Keratinocyte (primary cell): ENCODE measurements at regions not wholly inside any gene's neighbourhood (a gene's known extent, or its start where the extent isn't known, plus 50 kb on each side); places are given as distances from the start of the nearest gene placed in this dataset.

Experiments used
- DNase-seq: peaks from one replicate; pipeline ENCODE4 v3.0.0-alpha.2; 2011; ENCODE audit warnings: low read depth, missing footprints, low spot score
- FAIRE-seq: peaks from 2 replicates; lab custom pipeline; 2011; peaks lifted over from hg19 to GRCh38; lab: Jason Lieb, UNC
- H2AFZ ChIP-seq: 2 replicates; pipeline ENCODE4 v1.6.0; 2012; ENCODE audit warnings: low read length, control low read depth, inconsistent platforms; ENCODE audit not compliant: control insufficient read depth
- H3K27ac ChIP-seq: 2 replicates; pipeline ENCODE4 v1.5.1; 2011; ENCODE audit warnings: low read length; ENCODE audit not compliant: control insufficient read depth, insufficient read depth
- H3K27me3 ChIP-seq: 3 replicates; pipeline ENCODE4 v1.6.0; 2011; ENCODE audit warnings: low read length; ENCODE audit not compliant: control insufficient read depth, insufficient read depth; ENCODE audit errors: extremely low read depth
- H3K36me3 ChIP-seq, 2 experiments: 2 replicates in 1 of 2; 3 replicates in 1 of 2; pipeline ENCODE4 v1.5.1; 2011; ENCODE audit warnings: low read length in 2 of 2, mild to moderate bottlenecking in 1 of 2; ENCODE audit not compliant: control insufficient read depth in 2 of 2, insufficient read depth in 2 of 2; ENCODE audit errors: extremely low read depth in 1 of 2
- H3K4me1 ChIP-seq: 3 replicates; pipeline ENCODE4 v1.5.1; 2011; ENCODE audit warnings: low read length; ENCODE audit not compliant: control insufficient read depth, insufficient read depth; ENCODE audit errors: extremely low read depth
- H3K4me2 ChIP-seq: 3 replicates; pipeline ENCODE4 v1.6.0; 2011; ENCODE audit warnings: low read depth, low read length; ENCODE audit not compliant: control insufficient read depth, insufficient read depth; ENCODE audit errors: extremely low read depth
- H3K4me3 ChIP-seq, 3 experiments: fragments of 200-600 bp in 1 of 3; sonication (generic) in 1 of 3; 2 replicates in 2 of 3; 3 replicates in 1 of 3; pipeline ENCODE4 v1.5.1; 2011 to 2016; ENCODE audit warnings: low read length in 3 of 3, mild to moderate bottlenecking in 3 of 3, control low read depth in 2 of 3, inconsistent platforms in 1 of 3, low read depth in 1 of 3, mixed read lengths in 1 of 3, mixed run types in 1 of 3, moderate library complexity in 1 of 3; ENCODE audit not compliant: control insufficient read depth in 2 of 3, insufficient read depth in 2 of 3; ENCODE audit errors: extremely low read depth in 1 of 3
- H3K79me2 ChIP-seq: 2 replicates; pipeline ENCODE4 v1.6.0; 2012; ENCODE audit warnings: low read length; ENCODE audit not compliant: control insufficient read depth, insufficient read depth
- H3K9ac ChIP-seq: 3 replicates; pipeline ENCODE4 v1.6.0; 2011; ENCODE audit warnings: low read length; ENCODE audit not compliant: control insufficient read depth, insufficient read depth; ENCODE audit errors: extremely low read depth
- H3K9me1 ChIP-seq: 3 replicates; pipeline ENCODE4 v1.6.0; 2011; ENCODE audit warnings: low read length; ENCODE audit not compliant: control insufficient read depth, insufficient read depth; ENCODE audit errors: extremely low read depth
- H3K9me3 ChIP-seq: 2 replicates; pipeline ENCODE4 v1.5.1; 2012; ENCODE audit warnings: low read depth, low read length; ENCODE audit not compliant: control insufficient read depth
- H4K20me1 ChIP-seq: 3 replicates; pipeline ENCODE4 v1.6.0; 2011; ENCODE audit warnings: low read length; ENCODE audit not compliant: control insufficient read depth, insufficient read depth; ENCODE audit errors: extremely low read depth
- EZH2 ChIP-seq: IDR thresholded peaks from one replicate; pipeline ENCODE4 v1.6.1; 2012; ENCODE audit warnings: inconsistent platforms, mild to moderate bottlenecking, low read length, moderate library complexity
- dilution Hi-C: fragments of 300-500 bp; cut with MboI; formaldehyde crosslinking; loops from one replicate; pipeline ENCODE4 v1.7.0; 2020; ENCODE audit warnings: low sequenced_read_pairs; ENCODE audit not compliant: extremely low pct_ligation_motif_present
- TF ChIP-seq, protein P1 (sequence below), 3 experiments: IDR thresholded peaks in 1 of 3; conservative IDR thresholded peaks in 1 of 3; optimal IDR thresholded peaks in 1 of 3; 2 replicates in 2 of 3; 3 replicates in 1 of 3; pipeline versions ENCODE3 to v1.5.1; 2011; ENCODE audit warnings: low read length in 3 of 3, mild to moderate bottlenecking in 3 of 3, moderate library complexity in 2 of 3, control low read depth in 1 of 3, inconsistent platforms in 1 of 3; ENCODE audit not compliant: insufficient read depth in 2 of 3; ENCODE audit errors: extremely low read depth in 1 of 3

DNA sequence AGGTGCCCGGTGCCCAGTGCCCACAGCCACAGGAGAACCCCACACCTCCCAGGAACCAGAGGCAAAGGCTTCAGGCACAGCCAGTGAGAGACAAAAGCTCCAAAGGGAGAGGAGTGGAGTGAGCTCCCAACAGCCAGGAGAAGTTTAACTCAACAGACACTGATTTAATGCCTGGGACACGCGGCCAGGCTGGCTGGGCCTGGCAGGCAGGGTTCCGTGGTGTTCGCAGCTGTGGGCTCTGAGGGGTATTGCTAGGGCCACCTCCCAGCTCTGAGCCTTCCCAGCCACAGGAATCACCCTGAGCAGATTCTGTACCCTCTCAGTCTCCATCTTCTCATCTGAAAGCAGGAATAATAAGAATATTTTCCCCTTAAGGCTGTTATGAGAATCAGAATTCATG lies 222.5 kb downstream of the NPHP4 start:
- Histone ChIP-seq H3K79me2 (no peaks in the 10 kb centered on the region), H3K9ac (no peak overlapping the region), H3K9me3 (no peaks in the 10 kb centered on the region), H3K4me2 (no peak overlapping the region), H4K20me1 (no peaks in the 10 kb centered on the region), H3K36me3 (no peaks in the 10 kb centered on the region), H3K27me3 (peaks cover 20% of the 10 kb centered on the region), H3K27ac (no peak overlapping the region), H3K9me1 (no peaks in the 10 kb centered on the region), H3K4me1 (no peaks in the 10 kb centered on the region), H3K4me3 (no peak overlapping the region), H2AFZ (no peak overlapping the region)
- dilution Hi-C loops, result no loop called here
- DNase-seq (no peak), FAIRE-seq (no peak)
- no peak for TF ChIP-seq EZH2
- TF ChIP-seq, protein P1, sequence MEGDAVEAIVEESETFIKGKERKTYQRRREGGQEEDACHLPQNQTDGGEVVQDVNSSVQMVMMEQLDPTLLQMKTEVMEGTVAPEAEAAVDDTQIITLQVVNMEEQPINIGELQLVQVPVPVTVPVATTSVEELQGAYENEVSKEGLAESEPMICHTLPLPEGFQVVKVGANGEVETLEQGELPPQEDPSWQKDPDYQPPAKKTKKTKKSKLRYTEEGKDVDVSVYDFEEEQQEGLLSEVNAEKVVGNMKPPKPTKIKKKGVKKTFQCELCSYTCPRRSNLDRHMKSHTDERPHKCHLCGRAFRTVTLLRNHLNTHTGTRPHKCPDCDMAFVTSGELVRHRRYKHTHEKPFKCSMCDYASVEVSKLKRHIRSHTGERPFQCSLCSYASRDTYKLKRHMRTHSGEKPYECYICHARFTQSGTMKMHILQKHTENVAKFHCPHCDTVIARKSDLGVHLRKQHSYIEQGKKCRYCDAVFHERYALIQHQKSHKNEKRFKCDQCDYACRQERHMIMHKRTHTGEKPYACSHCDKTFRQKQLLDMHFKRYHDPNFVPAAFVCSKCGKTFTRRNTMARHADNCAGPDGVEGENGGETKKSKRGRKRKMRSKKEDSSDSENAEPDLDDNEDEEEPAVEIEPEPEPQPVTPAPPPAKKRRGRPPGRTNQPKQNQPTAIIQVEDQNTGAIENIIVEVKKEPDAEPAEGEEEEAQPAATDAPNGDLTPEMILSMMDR (optimal IDR thresholded peaks at IDR 0.05 in 1 of 3, IDR thresholded peaks at IDR 0.05 in 1 of 3, conservative IDR thresholded peaks at IDR 0.05 in 1 of 3; ENCODE audit: extremely low read depth in 1 of 3, insufficient read depth in 2 of 3, low read length in 3 of 3), result no peak

DNA sequence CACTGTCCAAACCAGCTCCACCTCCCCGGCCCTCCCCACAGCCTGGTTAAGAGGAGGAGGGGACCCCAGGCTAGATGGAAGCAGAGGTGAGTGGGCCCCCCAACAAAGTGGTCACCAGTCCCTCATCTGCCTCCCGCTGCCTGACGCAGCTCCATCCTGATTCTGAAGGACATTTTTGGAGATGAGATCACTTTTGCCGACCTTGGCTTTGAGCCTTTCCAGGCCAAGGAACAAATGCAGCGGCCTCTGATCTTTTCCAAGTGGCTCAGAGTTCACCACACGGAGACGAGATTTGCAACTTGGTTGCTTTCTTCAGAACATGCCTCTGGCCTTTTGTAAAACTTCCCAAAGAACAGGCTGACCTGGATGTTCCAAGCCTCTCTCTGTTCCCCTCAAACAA lies 223.1 kb downstream of the NPHP4 start:
- no peak for FAIRE-seq
- no peaks in the 10 kb centered on the region for H4K20me1 ChIP-seq
- no peak for DNase-seq
- no peak overlapping the region for H2AFZ ChIP-seq
- no peak overlapping the region for H3K9ac ChIP-seq
- H3K79me2 ChIP-seq, result no peaks in the 10 kb centered on the region
- H3K36me3 ChIP-seq, result no peaks in the 10 kb centered on the region
- no peak for TF ChIP-seq EZH2
- TF ChIP-seq, protein P1 (optimal IDR thresholded peaks at IDR 0.05 in 1 of 3, IDR thresholded peaks at IDR 0.05 in 1 of 3, conservative IDR thresholded peaks at IDR 0.05 in 1 of 3; ENCODE audit: extremely low read depth in 1 of 3, insufficient read depth in 2 of 3, low read length in 3 of 3), result no peak
- H3K4me3 ChIP-seq, result no peak overlapping the region
- dilution Hi-C loops, result no loop called here
- no peaks in the 10 kb centered on the region for H3K4me1 ChIP-seq
- no peaks in the 10 kb centered on the region for H3K9me3 ChIP-seq
- H3K9me1 ChIP-seq, result no peaks in the 10 kb centered on the region
- H3K27ac ChIP-seq, result no peak overlapping the region
- peaks cover 20% of the 10 kb centered on the region for H3K27me3 ChIP-seq
- no peak overlapping the region for H3K4me2 ChIP-seq
